Activated B cell treated with CpG ODN at 0.5 μM for 24 hours (primary cell): ENCODE measurements at regions not wholly inside any gene's neighbourhood (a gene's known extent, or its start where the extent isn't known, plus 50 kb on each side); places are given as distances from the start of the nearest gene placed in this dataset.

Source experiments
- ATAC-seq: fragments of 200-7000 bp; cut with Tn5 transposase; one replicate; pipeline ENCODE4 v1.10.0; 2021; ENCODE audit warnings: low read depth, mild to moderate bottlenecking, moderate library complexity
- CTCF ChIA-PET: fragments of 350-600 bp; sonication (Branson Sonifier 250); formaldehyde crosslinking; loops from one replicate; lab custom pipeline; 2021; ENCODE audit warnings: antibody characterized with exemption; lab: Charles Lee
- POLR2A ChIA-PET: fragments of 350-600 bp; sonication (Branson Sonifier 250); formaldehyde crosslinking; loops from one replicate; lab custom pipeline; 2021; ENCODE audit warnings: antibody characterized with exemption; lab: Charles Lee
- DNase-seq: peaks from one replicate; pipeline ENCODE4 v3.0.0; 2022
- H3K27ac Mint-ChIP-seq: one replicate; pipeline ENCODE4 v1.8.0; 2020; ENCODE audit warnings: mixed read lengths
- H3K27me3 Mint-ChIP-seq: one replicate; pipeline ENCODE4 v1.8.0; 2021; ENCODE audit warnings: mixed read lengths
- H3K36me3 Mint-ChIP-seq: one replicate; pipeline ENCODE4 v1.8.0; 2021; ENCODE audit warnings: low read depth, mixed read lengths
- H3K4me1 Mint-ChIP-seq: one replicate; pipeline ENCODE4 v1.8.0; 2021; ENCODE audit warnings: mixed read lengths
- H3K4me3 Mint-ChIP-seq: one replicate; pipeline ENCODE4 v1.8.0; 2020; ENCODE audit warnings: mild to moderate bottlenecking, mixed read lengths
- H3K9me3 Mint-ChIP-seq: one replicate; pipeline ENCODE4 v1.8.0; 2020; ENCODE audit warnings: mixed read lengths
- CTCF ChIP-seq: fragments of 200-600 bp; IDR thresholded peaks from one replicate; pipeline ENCODE4 v1.8.0; 2022; ENCODE audit warnings: antibody characterized with exemption, mild to moderate bottlenecking
- intact Hi-C: fragments of 100-400 bp; cut with micrococcal nuclease; formaldehyde crosslinking; loops from one replicate; pipeline ENCODE4 v1.15.1; 2024

- H3K4me1 Mint-ChIP-seq = no peaks in the 10 kb centered on the region
- H3K4me3 Mint-ChIP-seq = no peak overlapping the region
- CTCF ChIA-PET = no interaction called here
- POLR2A ChIA-PET = no interaction called here
- intact Hi-C loops = no loop called here
- no peaks in the 10 kb centered on the region for H3K36me3 Mint-ChIP-seq
- H3K27me3 Mint-ChIP-seq = no peaks in the 10 kb centered on the region
- DNase-seq (no peak), ATAC-seq (no peak)
- no peak overlapping the region for H3K27ac Mint-ChIP-seq
- no peak for TF ChIP-seq CTCF
- peaks cover 4% of the 10 kb centered on the region for H3K9me3 Mint-ChIP-seq
Measured at GRCh38 chr20:6908673-6909072, 141.2 kb downstream of the BMP2 start.

DNA sequence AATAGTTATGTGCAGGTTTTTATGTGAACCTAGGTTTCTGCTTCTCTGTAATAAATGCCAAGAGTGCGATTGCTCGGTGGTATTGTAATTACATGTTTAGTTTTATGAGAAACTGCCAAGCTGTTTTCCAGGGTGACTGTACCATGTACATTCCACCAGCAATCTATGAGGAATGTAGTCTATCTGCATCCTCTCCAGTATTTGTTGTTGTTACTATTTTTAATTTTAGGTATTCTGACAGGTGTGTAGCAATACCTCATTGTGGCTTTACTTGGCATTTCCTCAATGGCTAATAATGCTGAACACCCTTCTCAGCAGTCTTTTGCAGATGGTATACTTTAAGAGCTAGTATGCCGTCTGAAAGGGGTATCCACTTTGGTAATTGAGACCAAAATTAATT, 142.1 kb downstream of the BMP2 start:
- no peak for ATAC-seq
- Mint-ChIP-seq H3K4me3 (no peak overlapping the region), H3K36me3 (no peaks in the 10 kb centered on the region), H3K9me3 (peaks cover 4% of the 10 kb centered on the region), H3K4me1 (no peaks in the 10 kb centered on the region), H3K27me3 (no peaks in the 10 kb centered on the region), H3K27ac (no peak overlapping the region)
- POLR2A ChIA-PET = no interaction called here
- CTCF ChIA-PET = no interaction called here
- no peak for TF ChIP-seq CTCF
- intact Hi-C loops = no loop called here
- no peak for DNase-seq

GRCh38 chr20:6914986-6915385, 147.5 kb downstream of the BMP2 start:
- H3K36me3 Mint-ChIP-seq = no peaks in the 10 kb centered on the region
- ATAC-seq = no peak
- ChIA-PET CTCF (no interaction called here), POLR2A (no interaction called here)
- H3K4me3 Mint-ChIP-seq = no peak overlapping the region
- H3K27me3 Mint-ChIP-seq = no peaks in the 10 kb centered on the region
- H3K4me1 Mint-ChIP-seq = no peaks in the 10 kb centered on the region
- no peak for DNase-seq
- H3K9me3 Mint-ChIP-seq = no peaks in the 10 kb centered on the region
- H3K27ac Mint-ChIP-seq = no peak overlapping the region
- intact Hi-C loops = no loop called here
- TF ChIP-seq CTCF = no peak

- Mint-ChIP-seq H3K4me3 (no peak overlapping the region), H3K36me3 (no peaks in the 10 kb centered on the region), H3K27ac (no peak overlapping the region), H3K4me1 (no peaks in the 10 kb centered on the region), H3K9me3 (no peaks in the 10 kb centered on the region), H3K27me3 (no peaks in the 10 kb centered on the region)
- CTCF ChIA-PET = no interaction called here
- POLR2A ChIA-PET = no interaction called here
- DNase-seq = no peak
- intact Hi-C loops = no loop called here
- no peak for ATAC-seq
- no peak for TF ChIP-seq CTCF
Measured at GRCh38 chr20:6916938-6917337, 149.5 kb downstream of the BMP2 start.

- intact Hi-C loops = no loop called here
- Mint-ChIP-seq H3K27ac (no peak overlapping the region), H3K36me3 (no peaks in the 10 kb centered on the region), H3K4me3 (no peak overlapping the region), H3K9me3 (no peaks in the 10 kb centered on the region), H3K27me3 (no peaks in the 10 kb centered on the region), H3K4me1 (no peaks in the 10 kb centered on the region)
- ChIA-PET POLR2A (no interaction called here), CTCF (no interaction called here)
- TF ChIP-seq CTCF = no peak
- DNase-seq (no peak), ATAC-seq (no peak)
Measured at GRCh38 chr20:6919792-6920468, 152.4 kb downstream of the BMP2 start.
